Kidney (tissue), 13 donors: ENCODE measurements at regions not wholly inside any gene's neighbourhood (a gene's known extent, or its start where the extent isn't known, plus 50 kb on each side); places are given as distances from the start of the nearest gene placed in this dataset.

Experiments
- DNase-seq, 5 donors: peaks; one replicate each; pipeline ENCODE4 v3.0.0-alpha.2; 2013 to 2020
- FAIRE-seq: peaks from 2 replicates; lab custom pipeline; 2012; peaks lifted over from hg19 to GRCh38; lab: Jason Lieb, UNC
- H3K27ac ChIP-seq, 2 donors: one replicate each; pipeline ENCODE4 v1.7.0; 2013; ENCODE audit warnings: low read depth in 2 of 2, low read length in 2 of 2, inconsistent platforms in 1 of 2
- H3K27me3 ChIP-seq: one replicate; pipeline ENCODE4 v1.7.1; 2013; ENCODE audit warnings: low read length, inconsistent platforms; ENCODE audit not compliant: control insufficient read depth, insufficient read depth
- H3K36me3 ChIP-seq, 3 donors: one replicate each; pipeline versions ENCODE4 v1.7.0 to v1.7.1; 2013; ENCODE audit warnings: low read length in 3 of 3, control low read depth in 1 of 3, inconsistent platforms in 1 of 3; ENCODE audit not compliant: insufficient read depth in 3 of 3, control insufficient read depth in 2 of 3
- H3K4me1 ChIP-seq, 3 donors: one replicate each; pipeline versions ENCODE4 v1.7.0 to v1.7.1; 2013; ENCODE audit warnings: low read length in 3 of 3, inconsistent platforms in 1 of 3, low read depth in 1 of 3; ENCODE audit not compliant: control insufficient read depth in 2 of 3, insufficient read depth in 2 of 3
- H3K4me3 ChIP-seq, 3 donors: one replicate each; pipeline versions ENCODE4 v1.7.0 to v1.8.1; 2013; ENCODE audit warnings: low read length in 3 of 3, control low read depth in 1 of 3, inconsistent platforms in 1 of 3
- H3K9ac ChIP-seq, 3 donors: one replicate each; pipeline versions ENCODE4 v1.7.0 to v1.7.1; 2013; ENCODE audit warnings: low read length in 3 of 3, control low read depth in 1 of 3, inconsistent platforms in 1 of 3
- H3K9me3 ChIP-seq, 3 donors: one replicate each; pipeline versions ENCODE4 v1.7.0 to v1.7.1; 2013; ENCODE audit warnings: low read length in 3 of 3, control low read depth in 1 of 3, inconsistent platforms in 1 of 3; ENCODE audit not compliant: control insufficient read depth in 2 of 3, insufficient read depth in 1 of 3
- CTCF ChIP-seq: IDR thresholded peaks from 3 replicates; pipeline ENCODE4 v1.5.1; 2012; ENCODE audit warnings: mild to moderate bottlenecking, moderate library complexity, borderline replicate concordance; ENCODE audit not compliant: insufficient read depth; ENCODE audit errors: extremely low read depth
- intact Hi-C: fragments of 100-400 bp; cut with DNase I; formaldehyde crosslinking; loops from one replicate; pipeline ENCODE4 v1.11.1; 2022
- donor health status: control.
- donor health status: control.
- donor health status: control.
- donor health status: control.
- donor health status: control.
- donor health status: DM: yes; HTN: yes; CAD: no.
- donor health status: Normal renal cell carcinoma (clear cell type).

- Histone ChIP-seq H3K9me3 (peaks cover 0 to under 1% (median 0%) of the 10 kb centered on the region in 3 donors), H3K27ac (no peak overlapping the region), H3K9ac (no peak overlapping the region), H3K36me3 (no peaks in the 10 kb centered on the region), H3K4me1 (no peaks in the 10 kb centered on the region), H3K4me3 (no peak overlapping the region), H3K27me3 (no peaks in the 10 kb centered on the region)
- no peak for FAIRE-seq
- intact Hi-C loops, result no loop called here
- no peak for DNase-seq
- no peak for TF ChIP-seq CTCF
Measured at GRCh38 chr4:12495211-12495610, 988.9 kb downstream of the RAB28 start.

- FAIRE-seq (no peak), DNase-seq (no peak)
- Histone ChIP-seq H3K4me3 (no peak overlapping the region), H3K36me3 (no peaks in the 10 kb centered on the region), H3K9ac (no peak overlapping the region), H3K27ac (no peak overlapping the region), H3K9me3 (peaks cover 0 to 4% (median 2%) of the 10 kb centered on the region in 3 donors), H3K4me1 (no peaks in the 10 kb centered on the region), H3K27me3 (no peaks in the 10 kb centered on the region)
- TF ChIP-seq CTCF, result no peak
- intact Hi-C loops, result no loop called here
Measured at GRCh38 chr4:12492730-12493393, 991.3 kb downstream of the RAB28 start.

GRCh38 chr4:12488672-12489071 is 995.5 kb downstream of the RAB28 start:
- Histone ChIP-seq H3K27ac (no peak overlapping the region), H3K4me3 (no peak overlapping the region), H3K36me3 (no peaks in the 10 kb centered on the region), H3K9ac (no peak overlapping the region), H3K4me1 (no peaks in the 10 kb centered on the region), H3K9me3 (peaks cover 0 to 4% (median 2%) of the 10 kb centered on the region in 3 donors), H3K27me3 (no peaks in the 10 kb centered on the region)
- TF ChIP-seq CTCF, result no peak
- intact Hi-C loops, result no loop called here
- no peak for FAIRE-seq
- DNase-seq, result no peak
